HG02571 (cell line): ENCODE measurements at regions not wholly inside any gene's neighbourhood (a gene's known extent, or its start where the extent isn't known, plus 50 kb on each side); places are given as distances from the start of the nearest gene placed in this dataset.
"Not testable (repeated sequence)": the region's sequence is repeated elsewhere in the genome, so short reads cannot be mapped to it uniquely, and the experiment has no call there.

Source experiments
- ATAC-seq: cut with Tn5 transposase; IDR thresholded peaks from one replicate; pipeline ENCODE4 v1.9.1; 2021; ENCODE audit warnings: mild to moderate bottlenecking, moderate library complexity; ENCODE audit not compliant: unreplicated experiment

DNA sequence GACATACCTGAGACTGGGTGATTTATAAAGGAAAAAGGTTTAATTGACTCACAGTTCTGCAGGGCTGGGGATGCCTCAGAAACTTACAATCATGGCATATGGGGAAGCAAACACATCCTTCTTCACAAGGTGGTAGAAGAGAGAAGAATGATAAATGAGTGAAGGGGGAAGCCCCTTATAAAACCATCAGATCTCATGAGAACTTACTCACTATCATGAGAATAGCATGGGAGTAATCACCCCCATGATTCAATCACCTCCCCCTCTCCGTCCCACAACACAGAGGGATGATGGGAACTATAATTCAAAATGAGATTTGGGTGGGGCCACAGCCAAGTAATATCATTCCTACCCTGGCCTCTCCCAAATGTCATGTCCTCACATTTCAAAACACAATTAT is 1206.0 kb upstream of the CELF4 start:
- ATAC-seq: not testable (repeated sequence)

GRCh38 chr18:38768504-38768903 is 1202.9 kb upstream of the CELF4 start:
- no peak for ATAC-seq

- no peak for ATAC-seq
Measured at GRCh38 chr18:38759457-38759856, 1193.9 kb upstream of the CELF4 start.

GRCh38 chr18:38756436-38756835 is 1190.8 kb upstream of the CELF4 start:
- no peak for ATAC-seq

DNA sequence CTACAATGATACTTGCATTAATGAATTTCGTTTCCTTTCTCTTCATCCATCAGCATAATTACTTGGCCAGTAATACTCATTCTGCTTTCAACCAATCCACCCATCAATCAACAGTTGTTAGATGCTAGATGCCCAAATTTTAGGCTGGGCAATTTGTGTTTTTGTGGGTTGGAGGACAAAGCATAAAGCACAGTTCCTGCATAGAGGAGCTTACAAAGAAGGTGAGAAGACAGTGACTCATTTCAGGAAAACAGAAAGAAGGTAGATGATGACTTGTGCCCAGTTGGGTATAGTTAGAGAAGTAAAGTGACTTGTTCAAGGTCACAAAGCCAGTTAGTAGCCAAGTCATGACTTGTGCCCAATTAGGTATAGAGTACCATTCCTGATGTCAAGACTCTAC is 1186.8 kb upstream of the CELF4 start:
- peak; percentile 67 for ATAC-seq

- no peak for ATAC-seq
Measured at GRCh38 chr18:38751898-38752297, 1186.3 kb upstream of the CELF4 start.

DNA sequence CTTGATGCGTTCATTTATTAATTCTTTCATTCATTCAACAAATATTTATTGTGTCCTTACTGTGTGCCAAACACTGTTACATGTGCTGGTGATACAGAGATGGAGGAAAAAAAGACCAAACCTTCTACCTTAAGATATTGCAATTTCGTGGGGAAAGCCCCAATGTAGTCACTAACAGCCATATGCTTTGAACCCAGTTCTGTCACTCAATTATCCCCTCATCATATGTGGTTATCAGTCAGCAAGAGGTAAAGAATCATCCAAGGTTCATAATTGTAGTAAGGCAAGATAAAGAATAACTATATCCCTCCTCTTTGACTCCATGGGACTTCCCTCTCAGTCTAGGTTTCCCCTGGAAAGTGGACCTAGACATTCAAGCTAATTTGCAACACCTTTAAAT is 1185.6 kb upstream of the CELF4 start:
- ATAC-seq: no peak

DNA sequence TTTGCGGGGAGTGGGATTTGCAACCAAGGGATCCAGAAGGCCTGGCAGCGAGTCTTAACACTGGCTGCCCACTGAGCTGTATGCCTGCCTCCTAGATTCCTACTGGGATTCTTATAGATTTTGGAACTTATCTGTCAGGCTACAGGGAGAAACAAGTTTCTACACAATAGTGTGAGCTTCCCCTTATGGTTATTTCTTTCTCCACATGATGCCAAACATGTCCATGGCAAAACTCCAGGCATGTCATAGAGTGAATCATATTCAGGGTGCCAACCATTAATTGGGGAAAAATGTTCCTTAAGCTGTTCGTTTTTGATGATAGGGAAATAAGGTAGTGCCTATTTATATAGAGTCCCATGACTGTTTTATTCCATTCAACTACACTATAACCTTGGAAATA is 1185.2 kb upstream of the CELF4 start:
- no peak for ATAC-seq

DNA sequence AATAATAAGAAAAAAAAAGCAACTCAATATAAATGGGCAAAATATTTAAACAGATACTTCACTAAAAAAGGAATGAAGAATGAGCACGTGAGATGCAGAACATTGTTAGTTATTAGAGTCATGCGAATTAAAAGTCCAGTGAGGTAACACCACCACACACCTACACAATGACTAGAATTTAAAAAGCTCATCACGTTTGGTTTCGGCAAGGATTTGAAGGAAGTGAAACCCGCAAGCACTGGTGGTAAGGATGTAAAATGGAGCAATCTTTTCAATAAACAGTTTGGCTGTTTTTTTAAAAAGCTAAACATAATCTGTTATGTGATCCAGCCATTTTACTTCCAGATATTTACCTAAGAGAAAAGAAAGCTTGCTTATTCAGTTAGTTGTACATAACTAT is 1181.6 kb upstream of the CELF4 start:
- no peak for ATAC-seq

DNA sequence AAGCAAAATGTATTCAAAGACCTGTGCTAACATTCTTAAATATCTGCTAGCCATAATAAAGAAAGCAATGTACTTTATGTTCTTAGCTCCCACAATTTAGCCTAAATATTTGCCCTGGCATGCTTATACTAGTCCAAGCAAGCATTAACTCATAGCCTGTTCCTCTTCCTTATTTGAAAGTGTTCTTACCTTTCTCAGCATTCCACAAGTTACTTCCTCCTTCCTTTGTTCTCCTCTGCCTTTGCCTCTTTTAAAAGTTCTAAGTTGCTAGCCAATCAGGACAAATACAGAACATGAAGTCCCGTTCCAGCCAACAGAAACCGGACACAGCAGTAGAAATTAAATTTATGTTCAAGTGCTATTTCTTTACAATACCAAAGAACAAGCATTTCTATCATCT is 1154.6 kb upstream of the CELF4 start:
- not testable (repeated sequence) for ATAC-seq

DNA sequence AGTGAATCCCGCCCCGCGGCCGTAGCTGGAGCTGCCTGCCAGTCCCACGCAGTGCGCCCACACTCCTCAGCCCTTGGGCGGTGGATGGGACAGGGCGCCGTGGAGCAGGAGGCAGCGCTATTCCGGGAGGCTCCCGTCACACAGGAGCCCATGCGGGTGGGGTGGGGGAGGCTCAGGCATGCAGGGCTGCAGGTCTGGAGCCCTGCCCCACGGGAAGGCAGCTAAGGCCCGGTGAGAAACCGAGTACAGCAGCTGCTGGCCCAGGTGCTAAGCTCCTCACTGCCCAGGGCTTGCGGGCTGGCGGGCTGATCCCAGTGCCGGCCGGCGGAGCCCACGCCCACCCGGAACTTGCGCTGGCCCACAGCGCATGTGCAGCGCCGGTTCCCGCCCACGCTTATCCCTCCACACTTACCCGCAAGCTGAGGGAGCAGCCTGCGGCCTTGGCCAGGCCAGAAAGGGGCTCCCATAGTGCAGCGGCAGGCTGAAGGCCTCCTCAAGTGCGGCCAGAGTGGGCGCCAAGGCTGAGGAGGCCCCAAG is 1152.8 kb upstream of the CELF4 start:
- ATAC-seq: no peak

DNA sequence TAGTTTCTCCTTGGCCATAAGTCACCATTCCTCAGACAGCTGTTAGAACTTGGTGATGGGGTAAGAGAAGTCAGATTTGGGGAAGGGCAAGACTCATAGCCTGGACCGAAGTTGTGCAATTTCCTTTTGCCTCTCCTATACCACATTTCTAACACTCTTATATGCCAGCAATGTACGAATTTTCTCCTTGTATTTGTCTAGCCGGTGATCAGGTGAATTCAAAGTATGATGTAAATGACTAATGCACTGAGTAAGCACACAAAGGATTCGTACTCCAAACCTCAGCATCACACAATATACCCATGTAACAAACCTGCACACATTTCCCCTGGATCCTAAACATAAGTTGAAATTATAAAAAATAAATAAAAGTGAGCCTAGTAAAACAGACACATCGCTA is 1143.5 kb upstream of the CELF4 start:
- no peak for ATAC-seq

- ATAC-seq: no peak
Measured at GRCh38 chr18:38706373-38706772, 1140.8 kb upstream of the CELF4 start.

- ATAC-seq: no peak
Measured at GRCh38 chr18:38698088-38698487, 1132.5 kb upstream of the CELF4 start.

- no peak for ATAC-seq
Measured at GRCh38 chr18:38695559-38696280, 1130.1 kb upstream of the CELF4 start.

DNA sequence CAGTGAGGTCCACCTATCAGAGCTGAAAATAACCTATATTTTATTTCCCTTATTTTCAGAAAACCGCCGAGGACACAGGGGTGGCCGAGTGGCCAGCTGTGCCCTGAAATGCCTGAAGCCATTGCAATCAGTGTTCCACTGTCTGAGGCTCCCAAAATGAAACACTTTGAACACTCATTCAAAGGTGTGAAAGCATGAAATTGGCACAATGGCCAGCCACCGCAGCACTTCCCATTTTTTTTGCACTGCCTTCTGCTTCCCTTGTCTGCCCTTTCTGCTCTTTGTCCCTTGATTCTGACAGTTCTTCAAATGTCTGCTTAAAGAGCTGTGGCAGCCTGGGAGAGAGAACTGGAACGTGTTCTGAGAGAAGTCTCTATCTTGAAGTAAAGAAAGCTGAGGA is 1127.5 kb upstream of the CELF4 start:
- no peak for ATAC-seq

DNA sequence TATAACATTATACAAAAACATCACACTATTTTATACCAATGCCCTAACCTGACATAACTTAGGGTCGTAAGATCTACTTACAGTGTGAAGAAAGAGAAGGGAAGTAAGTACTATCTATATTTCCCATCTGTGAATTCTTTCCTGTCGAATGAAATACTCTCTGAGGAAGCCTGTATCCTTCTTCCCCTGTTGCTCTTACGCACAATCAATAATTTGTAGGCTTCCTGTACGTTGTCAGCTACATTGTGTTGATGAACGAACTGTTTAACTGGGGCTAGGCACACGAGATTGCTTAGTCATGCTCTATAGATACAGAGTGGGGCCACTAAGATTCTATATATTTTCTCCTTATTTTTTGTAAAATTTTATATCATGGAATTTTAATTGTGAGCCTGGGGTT is 1125.0 kb upstream of the CELF4 start:
- no peak for ATAC-seq

GRCh38 chr18:38688416-38688815 is 1122.8 kb upstream of the CELF4 start:
- no peak for ATAC-seq

GRCh38 chr18:38670486-38670885 is 1104.9 kb upstream of the CELF4 start:
- no peak for ATAC-seq

GRCh38 chr18:38664929-38665328 is 1099.3 kb upstream of the CELF4 start:
- ATAC-seq: no peak

- ATAC-seq: no peak
Measured at GRCh38 chr18:38663682-38664081, 1098.1 kb upstream of the CELF4 start.

GRCh38 chr18:38663270-38663669 is 1097.7 kb upstream of the CELF4 start:
- ATAC-seq: no peak

DNA sequence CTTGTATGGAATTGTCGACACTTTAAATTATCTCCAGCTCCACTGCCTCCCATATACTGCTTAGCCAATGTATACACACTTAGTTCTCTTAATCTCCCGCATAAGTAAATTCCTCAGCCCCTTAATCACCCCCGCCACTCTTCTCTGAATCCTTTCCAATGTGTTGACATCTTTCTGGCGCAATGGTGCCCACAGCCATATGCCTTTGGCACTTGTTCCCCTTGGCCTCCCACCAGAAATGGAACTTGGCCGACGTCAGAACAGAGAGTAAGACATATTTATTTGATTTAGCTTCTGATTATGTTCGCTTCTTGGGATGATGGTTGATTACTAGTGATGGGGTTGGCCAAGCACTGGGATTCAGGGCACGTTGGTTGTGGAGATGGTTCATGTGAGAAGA is 1089.3 kb upstream of the CELF4 start:
- no peak for ATAC-seq
